GM19023 (cell line): ENCODE measurements at regions not wholly inside any gene's neighbourhood (a gene's known extent, or its start where the extent isn't known, plus 50 kb on each side); places are given as distances from the start of the nearest gene placed in this dataset.
"Not testable (repeated sequence)": the region's sequence is repeated elsewhere in the genome, so short reads cannot be mapped to it uniquely, and the experiment has no call there.

Experiments used
- ATAC-seq: cut with Tn5 transposase; IDR thresholded peaks from one replicate; pipeline ENCODE4 v1.9.1; 2021; ENCODE audit warnings: mild to moderate bottlenecking, moderate library complexity; ENCODE audit not compliant: unreplicated experiment

DNA sequence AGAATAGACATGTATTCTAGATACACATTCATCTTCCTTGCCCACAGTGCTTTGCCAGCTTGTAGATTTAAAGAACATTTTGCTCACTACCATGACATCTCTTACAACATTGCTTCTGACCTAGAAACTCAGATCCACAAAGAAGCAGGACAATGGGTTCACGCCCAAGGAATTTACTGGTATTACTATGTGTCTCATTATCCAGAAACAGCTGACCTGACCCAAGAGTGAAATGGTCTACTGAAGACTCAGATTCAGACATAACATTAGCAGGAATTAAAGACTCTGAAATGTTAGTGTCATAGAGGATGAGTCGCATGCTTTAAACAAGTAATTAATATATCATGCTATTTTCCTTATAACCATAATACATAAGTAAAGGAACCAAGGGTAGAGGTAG lies 731.4 kb downstream of the GALC start:
- ATAC-seq = no peak

DNA sequence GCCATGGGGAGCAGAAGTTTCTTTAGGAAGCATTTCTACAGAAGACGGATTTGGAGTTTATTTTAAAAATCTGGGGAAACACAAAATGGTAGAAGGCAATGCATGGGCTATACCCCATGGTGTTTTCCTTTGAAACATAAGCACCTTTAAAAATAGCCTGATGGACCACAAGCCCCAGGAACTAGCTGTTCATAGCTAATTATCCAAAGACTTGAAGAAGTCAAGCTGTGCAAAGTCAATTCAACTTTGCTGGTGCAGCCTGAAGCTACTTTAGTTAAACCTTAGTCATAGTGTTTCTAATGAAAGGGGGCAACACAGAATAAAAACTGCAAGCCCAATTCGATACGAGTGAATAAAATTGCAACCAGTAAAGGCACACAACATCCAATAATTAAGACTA lies 732.5 kb downstream of the GALC start:
- ATAC-seq = no peak

DNA sequence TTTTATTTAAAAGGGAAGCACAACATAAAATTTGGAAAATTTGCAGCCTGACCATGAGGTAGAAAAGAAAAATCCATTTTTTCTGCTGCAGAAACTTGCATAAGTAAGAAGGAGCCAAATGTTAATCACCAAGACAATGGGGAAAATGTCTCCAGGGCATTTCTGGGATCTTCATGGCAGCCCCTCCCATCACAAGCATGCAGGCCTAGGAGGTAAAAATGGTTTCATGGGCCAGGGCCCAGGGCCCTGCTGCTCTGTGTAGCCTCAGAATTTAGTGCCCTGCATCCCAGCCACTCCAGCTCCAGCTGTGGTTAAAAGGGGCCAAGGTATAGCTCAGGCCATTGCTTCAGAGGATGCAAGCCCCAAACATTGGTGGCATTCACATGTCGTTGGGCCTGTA lies 735.6 kb downstream of the GALC start:
- ATAC-seq = no peak

DNA sequence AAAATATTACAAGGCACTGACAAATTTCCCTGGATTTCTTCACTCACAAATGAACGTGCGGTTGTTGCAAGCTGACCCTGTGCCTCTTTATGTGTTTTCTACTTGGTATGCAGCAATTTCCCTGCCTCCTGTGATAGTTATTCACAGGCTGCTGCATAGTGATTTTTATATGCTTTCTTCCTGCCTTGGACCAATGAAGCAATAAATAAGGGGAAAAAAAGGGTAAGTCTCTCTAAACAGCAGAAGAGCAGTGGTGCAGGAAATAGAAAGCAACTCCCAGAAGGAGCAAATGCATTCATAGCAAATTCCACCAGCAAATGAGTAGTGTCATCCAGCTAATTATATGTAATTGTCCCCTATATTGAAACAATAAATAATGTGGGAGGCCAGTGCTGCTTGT lies 737.9 kb downstream of the GALC start:
- ATAC-seq = no peak

DNA sequence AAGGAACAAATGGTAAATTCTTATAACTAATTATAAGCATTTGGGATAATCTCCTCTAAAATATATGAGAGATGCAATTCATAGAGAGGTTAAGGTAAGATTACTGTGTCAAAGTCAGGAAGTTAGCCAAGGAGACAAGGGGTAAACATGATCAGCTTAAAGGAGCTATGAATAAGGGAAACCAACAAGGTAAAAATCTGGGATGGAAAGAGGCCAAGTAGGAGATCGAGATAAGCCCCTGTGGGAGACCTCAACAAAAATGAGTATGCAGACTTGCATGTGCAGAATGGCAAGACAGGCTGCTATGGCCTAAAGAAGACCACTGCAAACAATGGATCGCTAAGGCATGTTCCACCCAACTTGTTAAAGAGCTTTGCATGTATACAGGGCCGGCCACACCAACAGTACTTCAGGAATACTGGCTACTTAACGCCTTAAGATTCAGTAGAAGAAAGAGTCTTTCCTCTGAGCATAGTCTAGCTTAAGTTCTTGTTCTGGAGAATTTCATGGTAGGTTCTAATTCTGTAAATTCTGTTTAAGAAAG lies 738.6 kb downstream of the GALC start:
- no peak for ATAC-seq

DNA sequence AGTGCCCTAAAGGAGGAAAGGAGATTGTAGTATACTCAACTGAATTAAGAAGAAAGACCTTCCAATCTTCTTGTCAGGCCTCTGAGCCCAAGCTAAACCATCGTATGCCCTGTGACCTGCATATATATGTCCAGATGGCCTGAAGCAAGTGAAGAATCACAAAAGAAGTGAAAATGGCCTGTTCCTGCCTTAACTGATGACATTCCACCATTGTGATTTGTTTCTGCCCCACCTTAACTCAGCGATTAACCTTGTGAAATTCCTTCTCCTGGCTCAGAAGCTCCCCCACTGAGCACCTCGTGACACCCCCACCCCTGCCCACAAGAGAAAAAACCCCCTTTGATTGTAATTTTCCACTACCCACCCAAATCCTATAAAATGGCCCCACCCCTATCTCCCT lies 739.2 kb downstream of the GALC start:
- not testable (repeated sequence) for ATAC-seq

DNA sequence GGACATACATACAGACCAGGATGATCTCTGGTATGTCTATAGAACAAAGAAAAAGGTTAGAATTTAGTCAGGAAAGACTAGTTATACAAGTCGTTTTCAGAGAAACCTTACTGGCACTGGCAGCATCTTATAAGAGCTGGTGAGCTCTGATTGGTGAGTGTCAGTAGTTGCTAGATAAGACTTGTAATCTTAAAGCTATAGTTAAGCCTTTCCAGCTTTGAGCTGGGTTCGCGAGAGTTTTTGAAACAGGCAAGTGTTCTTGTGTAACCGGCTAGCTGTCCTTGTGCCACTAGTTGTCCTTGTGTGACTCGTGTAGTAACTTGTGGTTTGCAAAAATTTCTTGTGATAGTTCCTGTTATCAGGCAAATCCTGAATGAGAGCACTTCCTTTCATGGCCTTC lies 740.9 kb downstream of the GALC start:
- ATAC-seq = no peak

DNA sequence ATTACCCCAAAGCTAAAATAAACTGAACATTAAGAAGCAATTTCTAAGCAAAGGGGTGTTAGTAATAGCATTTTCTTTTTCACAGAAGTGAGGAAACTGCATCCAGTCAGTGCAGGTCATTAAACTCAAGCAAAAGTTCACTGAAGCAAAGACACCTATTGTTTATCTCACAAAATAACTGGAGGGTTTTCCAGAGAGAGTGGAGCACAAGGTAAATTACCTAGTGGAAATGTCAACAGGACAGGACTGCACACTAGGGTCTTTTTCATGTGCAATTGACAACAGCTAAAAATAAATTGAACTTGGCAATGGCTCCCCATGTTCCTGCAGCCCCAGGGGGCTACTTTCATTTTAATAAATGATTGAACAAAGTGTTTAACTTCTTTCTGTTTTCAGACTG lies 742.0 kb downstream of the GALC start:
- no peak for ATAC-seq

DNA sequence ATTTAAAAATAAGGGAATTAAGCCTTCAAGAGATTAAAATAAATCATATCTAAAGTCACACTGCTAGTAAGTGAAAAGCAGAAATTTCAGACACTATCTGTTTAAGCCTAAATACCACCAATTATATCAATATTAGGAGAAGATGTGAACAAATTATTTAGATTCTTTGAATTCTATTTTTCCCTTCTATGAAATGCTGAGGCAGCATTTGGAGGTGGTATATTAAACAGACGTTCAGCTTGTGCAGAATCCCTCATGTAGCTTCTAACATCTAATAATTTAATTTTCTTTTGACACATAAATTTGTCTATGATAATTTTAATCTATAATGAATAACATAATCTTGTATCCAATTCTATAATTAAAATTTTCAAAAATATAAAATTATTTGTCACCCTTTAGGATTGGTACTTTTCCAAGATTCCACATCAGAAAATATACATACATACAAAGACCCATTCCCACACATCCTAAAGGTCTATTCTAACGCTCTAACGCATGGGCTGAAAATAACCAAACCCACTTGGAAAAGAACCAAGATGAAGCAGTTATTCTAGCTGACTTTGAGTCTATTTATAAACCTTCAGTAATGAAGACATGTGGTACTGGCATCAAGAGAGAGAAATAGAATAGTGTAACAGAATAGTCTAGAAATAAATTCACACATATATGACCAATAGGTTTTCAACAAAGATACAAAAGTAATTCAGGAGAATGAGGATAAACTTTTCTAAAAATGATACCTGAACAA lies 751.8 kb downstream of the GALC start:
- ATAC-seq = no peak

DNA sequence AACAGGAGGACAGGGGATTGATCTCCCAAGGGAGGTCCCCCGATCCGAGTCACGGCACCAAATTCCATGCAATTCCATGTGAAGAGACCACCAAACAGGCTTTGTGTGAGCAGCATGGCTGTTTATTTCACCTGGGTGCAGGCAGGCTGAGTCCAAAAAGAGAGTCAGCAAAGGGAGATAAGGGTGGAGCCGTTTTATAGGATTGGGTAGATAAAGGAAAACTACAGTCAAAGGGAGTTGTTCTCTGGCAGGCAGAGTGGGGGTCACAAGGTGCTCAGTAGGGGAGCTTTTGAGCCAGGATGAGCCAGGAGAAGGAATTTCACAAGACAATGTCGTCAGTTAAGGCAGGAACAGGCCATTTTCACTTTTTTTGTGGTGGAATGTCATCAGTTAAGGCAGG lies 752.7 kb downstream of the GALC start:
- ATAC-seq = not testable (repeated sequence)

DNA sequence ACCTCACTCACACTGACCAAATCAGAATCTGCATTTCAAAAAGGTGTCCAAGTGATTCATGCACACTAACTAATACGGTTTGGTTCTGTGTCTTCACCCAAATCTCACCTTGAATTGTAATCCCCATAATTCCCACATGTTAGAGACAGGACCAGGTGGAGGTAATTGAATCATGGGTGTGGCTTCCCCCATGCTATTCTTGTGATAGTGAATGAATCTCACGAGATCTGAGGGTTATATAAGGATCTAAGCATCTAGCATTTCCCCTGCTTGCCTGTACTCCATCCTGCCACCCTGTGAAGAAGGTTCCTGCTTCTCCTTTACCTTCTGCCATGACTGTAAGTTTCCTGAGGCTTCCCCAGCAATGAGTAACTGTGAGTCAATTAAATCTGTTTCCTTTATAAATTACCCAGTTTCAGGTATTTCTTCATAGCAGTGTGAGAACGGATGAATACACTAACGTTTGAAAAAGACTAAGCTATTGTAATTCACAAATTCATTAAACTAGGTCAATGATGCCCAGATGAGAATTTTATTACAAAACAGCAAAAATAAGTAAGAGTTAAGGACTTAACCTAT lies 759.1 kb downstream of the GALC start:
- no peak for ATAC-seq

DNA sequence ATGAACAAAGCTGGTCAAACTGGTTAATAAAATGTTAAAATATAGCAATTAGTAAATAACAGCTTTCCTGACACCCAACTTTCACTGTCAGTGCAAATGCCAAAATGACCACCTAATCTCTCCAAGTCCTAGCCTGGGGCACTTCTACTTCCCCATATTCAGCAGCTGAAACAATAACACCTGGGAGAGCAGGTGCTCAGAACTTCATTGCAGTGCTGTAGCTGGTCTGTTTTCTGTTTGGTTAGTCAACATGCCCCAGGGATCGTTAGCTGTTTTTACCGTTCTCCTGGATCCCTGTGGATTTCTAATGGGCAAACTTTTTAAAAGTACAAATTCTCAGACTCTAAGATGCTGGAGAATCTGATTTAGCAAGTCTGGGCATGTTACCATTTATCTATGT lies 759.7 kb downstream of the GALC start:
- ATAC-seq = no peak

DNA sequence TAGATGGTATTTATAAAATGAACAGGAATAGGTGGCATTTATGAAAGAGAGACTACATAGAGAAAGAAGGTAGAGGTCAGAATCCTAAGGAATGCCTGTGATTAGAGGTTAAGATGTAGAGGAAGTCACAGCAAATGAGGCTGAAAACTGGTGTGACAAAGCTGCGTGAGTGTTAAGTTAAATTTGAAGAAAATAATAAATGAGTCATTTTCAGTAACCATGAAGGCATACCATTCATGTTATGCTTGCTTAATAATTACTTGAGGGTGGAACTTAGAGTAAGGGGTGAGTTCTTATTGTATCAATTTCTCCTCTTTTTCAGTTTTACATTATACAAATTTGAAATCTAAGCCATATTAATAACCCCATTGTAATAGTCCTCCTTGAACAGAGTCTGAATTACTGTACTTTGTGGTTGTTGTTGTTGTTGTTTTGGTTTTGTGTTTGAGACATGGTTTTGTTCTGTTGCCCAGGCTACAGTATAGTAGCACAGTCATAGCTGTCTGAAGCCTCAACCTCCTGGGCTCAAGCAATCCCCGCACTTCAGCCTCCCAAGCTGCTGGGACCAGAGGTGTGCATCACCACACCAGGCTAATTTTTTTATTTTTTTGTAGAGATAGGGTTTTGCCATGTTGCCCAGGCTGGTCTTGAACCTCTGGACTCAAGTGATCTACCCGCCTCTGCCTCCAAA lies 761.5 kb downstream of the GALC start:
- no peak for ATAC-seq

DNA sequence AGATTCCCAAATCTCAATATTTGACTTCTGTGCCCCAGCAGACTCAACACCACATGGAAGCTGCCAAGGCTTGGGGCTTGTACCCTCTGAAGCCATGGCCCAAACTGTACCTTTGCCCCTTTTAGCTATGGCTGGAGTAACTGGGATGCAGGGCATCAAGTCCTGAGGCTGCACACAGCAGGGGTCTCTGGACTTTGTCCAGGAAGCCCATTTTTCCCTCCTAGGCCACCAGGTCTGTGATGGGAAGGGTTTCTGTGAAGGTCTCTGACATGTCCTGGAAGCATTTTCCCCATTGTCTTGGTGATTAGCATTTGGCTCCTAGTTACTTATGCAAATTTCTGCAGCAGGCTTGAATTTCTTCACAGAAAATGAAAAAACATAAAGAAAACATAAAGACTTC lies 762.3 kb downstream of the GALC start:
- ATAC-seq = no peak

DNA sequence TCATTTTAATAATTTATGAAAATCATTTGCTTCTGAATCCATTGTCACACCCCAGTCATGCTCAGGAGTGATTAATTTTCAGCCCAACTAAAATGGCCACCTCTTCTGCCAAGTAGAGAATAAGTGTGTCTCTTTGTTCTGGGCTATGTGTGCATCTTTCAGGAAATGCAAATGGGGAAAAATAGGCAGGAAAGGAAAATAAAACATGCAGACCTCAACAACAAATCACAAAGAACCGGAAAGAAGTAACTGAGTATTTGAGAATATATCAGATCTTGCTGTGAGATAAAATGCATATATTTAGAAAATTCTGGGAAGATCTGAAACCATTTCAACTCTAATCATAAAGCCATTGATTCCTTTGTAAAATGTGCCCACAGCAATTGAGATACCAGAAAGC lies 763.9 kb downstream of the GALC start:
- no peak for ATAC-seq

DNA sequence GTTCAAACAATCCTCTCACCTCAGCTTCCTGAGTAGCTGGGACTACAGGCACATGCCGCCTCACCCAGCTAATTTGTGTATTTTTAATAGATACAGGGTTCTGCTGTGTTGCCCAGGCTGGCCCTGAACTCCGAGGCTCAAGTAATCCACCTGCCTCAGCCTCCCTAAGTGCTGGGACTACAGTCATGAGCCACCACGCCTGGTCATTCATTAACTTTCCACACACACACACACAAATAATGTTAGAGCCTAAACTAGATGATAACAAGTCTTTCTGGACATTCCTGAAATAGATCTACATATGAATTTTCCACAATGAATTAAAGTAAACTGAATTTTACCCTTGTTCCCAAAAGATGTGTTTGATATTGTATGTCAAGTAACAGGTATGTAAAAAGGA lies 776.0 kb downstream of the GALC start:
- no peak for ATAC-seq

DNA sequence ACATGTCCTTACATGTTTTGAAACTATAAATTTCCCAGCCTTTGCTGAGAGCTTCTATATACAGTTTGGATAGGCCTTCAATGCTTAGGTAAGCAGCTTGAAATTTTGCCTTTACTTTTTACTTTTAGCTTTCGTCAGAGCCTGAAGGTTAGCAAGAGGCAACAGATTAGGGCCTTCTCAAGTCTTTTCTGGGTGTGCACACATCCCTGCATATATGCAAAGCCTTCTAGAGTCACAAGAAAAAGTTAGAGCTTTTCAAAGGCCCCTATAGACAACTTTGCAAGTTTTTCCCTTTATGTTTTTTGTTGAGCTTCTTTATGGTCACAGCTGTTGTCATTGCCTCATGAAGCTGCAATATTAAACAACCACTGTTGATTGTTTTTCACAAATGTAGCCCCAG lies 778.4 kb downstream of the GALC start:
- ATAC-seq = no peak

DNA sequence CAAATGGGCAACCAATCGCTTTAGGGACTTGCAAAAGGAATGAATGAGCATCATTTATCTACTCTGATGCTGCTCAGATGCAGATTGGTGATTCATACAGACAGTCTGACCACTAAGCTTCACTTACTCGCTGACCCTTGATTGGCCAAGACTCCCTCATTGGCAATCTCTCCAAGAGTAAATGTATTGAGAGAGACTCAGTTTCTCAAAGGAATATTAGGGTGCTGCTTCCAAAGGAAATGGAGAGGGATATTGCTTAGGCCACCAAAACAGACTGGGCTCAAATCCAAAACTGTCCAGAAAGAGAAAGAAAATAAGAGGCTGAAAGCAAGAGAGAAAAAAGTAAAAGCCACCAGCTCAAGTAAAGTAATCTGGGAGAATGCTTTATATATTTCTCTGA lies 785.2 kb downstream of the GALC start:
- no peak for ATAC-seq

DNA sequence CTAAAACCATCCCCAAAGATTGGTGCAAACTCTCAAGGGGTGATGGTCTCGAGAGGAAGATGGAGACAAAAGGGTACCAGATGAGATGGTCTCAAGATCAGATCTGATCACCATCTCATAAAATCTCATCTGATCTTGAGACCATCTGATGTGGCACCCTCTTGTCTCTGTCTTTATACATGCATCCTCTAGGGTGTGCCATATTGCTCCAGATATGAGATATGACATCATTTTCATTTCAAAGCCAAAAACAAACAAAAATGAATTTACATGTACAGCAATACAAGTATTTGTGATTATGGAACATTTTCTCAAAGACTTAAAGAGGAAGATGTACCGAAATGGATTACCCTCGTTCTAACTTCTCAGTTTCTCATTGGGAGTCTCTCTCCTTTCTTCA lies 787.2 kb downstream of the GALC start:
- no peak for ATAC-seq

DNA sequence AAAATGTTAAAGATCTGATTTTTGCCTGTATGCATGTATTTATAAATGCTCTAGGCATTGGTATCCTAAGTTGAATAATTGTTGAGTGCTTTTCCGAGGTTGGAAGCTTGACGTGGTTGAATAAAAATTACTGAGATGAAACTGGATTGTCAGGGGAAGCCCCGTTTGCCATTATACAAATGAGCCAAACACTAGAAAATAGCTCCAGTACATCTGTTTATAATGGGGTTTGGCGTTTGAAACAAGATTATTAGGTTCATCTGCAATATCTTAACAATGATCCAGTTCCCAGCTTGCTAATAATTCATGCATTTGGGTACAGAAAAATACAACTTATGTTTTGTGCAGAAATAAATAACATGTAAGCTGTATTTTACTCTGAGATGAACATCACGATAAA lies 789.6 kb downstream of the GALC start:
- ATAC-seq = no peak

DNA sequence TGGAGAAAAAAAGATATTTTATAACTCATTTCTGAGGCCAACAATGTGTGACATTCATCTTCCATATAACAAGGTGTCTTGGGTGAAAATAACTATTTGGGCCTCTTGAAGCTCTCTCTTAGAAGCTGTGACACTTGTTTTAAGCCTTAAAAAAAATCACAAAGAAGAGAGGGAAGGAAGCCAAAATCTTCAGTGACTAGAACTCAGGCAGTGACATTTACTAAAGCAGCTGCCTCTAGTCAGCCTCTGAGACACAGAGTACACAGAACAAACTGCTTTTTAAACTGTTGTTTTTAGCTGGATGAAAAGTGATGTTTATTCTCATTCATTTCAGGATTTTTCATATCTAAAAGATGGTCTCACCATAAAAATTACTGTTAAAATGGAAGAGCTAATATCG lies 793.6 kb downstream of the GALC start:
- ATAC-seq = no peak

DNA sequence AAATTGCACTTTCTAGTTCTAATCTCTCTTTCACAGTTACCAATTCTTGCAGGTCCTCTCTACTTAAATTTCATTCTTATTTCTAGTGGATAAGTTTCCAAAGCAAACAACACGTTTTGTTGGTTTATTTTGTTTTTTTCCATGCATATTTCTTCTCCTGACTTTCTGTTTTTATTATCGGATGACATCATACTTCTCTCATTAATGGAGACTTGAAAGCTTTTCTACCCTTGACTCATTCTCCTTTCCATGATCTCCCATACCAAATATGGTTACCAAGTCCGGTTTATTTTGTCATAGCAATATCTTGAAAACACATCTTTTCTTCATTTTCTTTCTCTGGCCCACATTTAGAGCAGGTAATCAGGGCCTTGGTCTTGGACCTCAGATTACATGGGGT lies 796.5 kb downstream of the GALC start:
- no peak for ATAC-seq
